Upper lobe of left lung (tissue), 6 donors: ENCODE measurements at regions not wholly inside any gene's neighbourhood (a gene's known extent, or its start where the extent isn't known, plus 50 kb on each side); places are given as distances from the start of the nearest gene placed in this dataset.
"Not testable (repeated sequence)": the region's sequence is repeated elsewhere in the genome, so short reads cannot be mapped to it uniquely, and the experiment has no call there.

Experiments used
- ATAC-seq, 2 donors: fragments of 200-7000 bp; cut with Tn5 transposase; one replicate each; pipeline ENCODE4 v1.9.1; 2022; ENCODE audit warnings: mild to moderate bottlenecking in 2 of 2, moderate library complexity in 2 of 2; ENCODE audit not compliant: low FRiP score in 2 of 2
- DNase-seq, 2 donors: peaks; one replicate each; pipeline ENCODE4 v3.0.0-alpha.2; 2019 to 2020
- H3K27ac ChIP-seq, 4 donors: fragments of 200-600 bp; sonication (generic); one replicate each; pipeline ENCODE4 v1.5.1; 2016 to 2019
- H3K27me3 ChIP-seq, 4 donors: fragments of 200-600 bp; sonication (generic); one replicate each; pipeline ENCODE4 v1.5.1; 2017 to 2019
- H3K36me3 ChIP-seq, 4 donors: fragments of 200-600 bp; sonication (generic); one replicate each; pipeline ENCODE4 v1.5.1; 2016 to 2019
- H3K4me1 ChIP-seq, 4 donors: fragments of 200-600 bp; sonication (generic); one replicate each; pipeline ENCODE4 v1.5.1; 2018 to 2019
- H3K4me3 ChIP-seq, 4 donors: fragments of 200-600 bp; sonication (generic); one replicate each; pipeline ENCODE4 v1.5.1; 2017 to 2019; ENCODE audit warnings: mild to moderate bottlenecking in 2 of 4, moderate library complexity in 1 of 4
- H3K9me3 ChIP-seq, 4 donors: fragments of 200-600 bp; sonication (generic); one replicate each; pipeline ENCODE4 v1.5.1; 2018 to 2019
- EP300 ChIP-seq, 4 donors: sonication (generic); formaldehyde crosslinking; IDR thresholded peaks; one replicate each; pipeline ENCODE4 v1.5.1; 2017; ENCODE audit warnings: antibody characterized with exemption in 4 of 4, control low read depth in 2 of 4
- POLR2A ChIP-seq, 4 donors: fragments of 450-650 bp; IDR thresholded peaks; one replicate each; pipeline ENCODE4 v1.5.1; 2016 to 2017; ENCODE audit warnings: antibody characterized with exemption in 4 of 4, mild to moderate bottlenecking in 2 of 4
- POLR2AphosphoS5 ChIP-seq, 2 donors: sonication (generic); formaldehyde crosslinking; IDR thresholded peaks; one replicate each; pipeline ENCODE4 v1.5.1; 2017; ENCODE audit warnings: antibody characterized with exemption in 2 of 2
- WGBS, 2 donors: methylation state at CpG; one replicate each; pipeline ENCODE4 v1.1.5; 2017 to 2018; 5-methylcytosine and 5-hydroxymethylcytosine counted together
- TF ChIP-seq, protein P1 (sequence below), 6 experiments: fragments of 450-650 bp in 4 of 6; fragments of 200-600 bp in 2 of 6; sonication (generic) in 2 of 6; IDR thresholded peaks; one replicate each; pipeline ENCODE4 v1.5.1; 2016 to 2019; ENCODE audit warnings: antibody characterized with exemption in 6 of 6
- donor health status: DM: no; HTN: no; CAD: no; lungs with moderate emphysema.
- donor health status: DM: no; HTN: yes; CAD: no; lungs with severe emphysema.

DNA sequence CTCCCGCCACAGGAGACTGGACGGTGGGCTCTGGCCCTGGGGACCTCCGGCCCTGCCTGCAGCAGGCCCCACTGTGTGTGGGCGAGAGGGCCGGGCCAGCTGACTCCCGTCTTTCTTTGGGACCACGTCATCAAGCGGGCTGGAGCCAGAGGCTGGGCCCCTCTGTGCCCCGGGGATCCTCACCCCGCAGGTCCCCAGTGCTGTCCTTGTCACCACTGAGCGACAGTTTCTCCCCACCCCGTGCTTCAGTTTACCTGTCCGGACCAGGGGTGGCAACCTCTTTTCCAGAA is 181.9 kb upstream of the ZNF469 start:
- 66 to 89% methylated on average over 6 to 10 of the region's 13 CpGs for WGBS, 2 donors
- no peak overlapping the region for H3K4me3 ChIP-seq
- no peaks in the 10 kb centered on the region for H3K4me1 ChIP-seq
- no peaks in the 10 kb centered on the region for H3K9me3 ChIP-seq
- DNase-seq: no peak
- no peaks in the 10 kb centered on the region for H3K27me3 ChIP-seq
- H3K36me3 ChIP-seq: no peaks in the 10 kb centered on the region
- TF ChIP-seq, protein P1, sequence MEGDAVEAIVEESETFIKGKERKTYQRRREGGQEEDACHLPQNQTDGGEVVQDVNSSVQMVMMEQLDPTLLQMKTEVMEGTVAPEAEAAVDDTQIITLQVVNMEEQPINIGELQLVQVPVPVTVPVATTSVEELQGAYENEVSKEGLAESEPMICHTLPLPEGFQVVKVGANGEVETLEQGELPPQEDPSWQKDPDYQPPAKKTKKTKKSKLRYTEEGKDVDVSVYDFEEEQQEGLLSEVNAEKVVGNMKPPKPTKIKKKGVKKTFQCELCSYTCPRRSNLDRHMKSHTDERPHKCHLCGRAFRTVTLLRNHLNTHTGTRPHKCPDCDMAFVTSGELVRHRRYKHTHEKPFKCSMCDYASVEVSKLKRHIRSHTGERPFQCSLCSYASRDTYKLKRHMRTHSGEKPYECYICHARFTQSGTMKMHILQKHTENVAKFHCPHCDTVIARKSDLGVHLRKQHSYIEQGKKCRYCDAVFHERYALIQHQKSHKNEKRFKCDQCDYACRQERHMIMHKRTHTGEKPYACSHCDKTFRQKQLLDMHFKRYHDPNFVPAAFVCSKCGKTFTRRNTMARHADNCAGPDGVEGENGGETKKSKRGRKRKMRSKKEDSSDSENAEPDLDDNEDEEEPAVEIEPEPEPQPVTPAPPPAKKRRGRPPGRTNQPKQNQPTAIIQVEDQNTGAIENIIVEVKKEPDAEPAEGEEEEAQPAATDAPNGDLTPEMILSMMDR (IDR thresholded peaks at IDR 0.05): no peak
- TF ChIP-seq POLR2AphosphoS5 (IDR thresholded peaks at IDR 0.05) (no peak), EP300 (IDR thresholded peaks at IDR 0.05) (no peak), POLR2A (IDR thresholded peaks at IDR 0.05) (no peak)
- no peak overlapping the region for H3K27ac ChIP-seq
- ATAC-seq: no peak

DNA sequence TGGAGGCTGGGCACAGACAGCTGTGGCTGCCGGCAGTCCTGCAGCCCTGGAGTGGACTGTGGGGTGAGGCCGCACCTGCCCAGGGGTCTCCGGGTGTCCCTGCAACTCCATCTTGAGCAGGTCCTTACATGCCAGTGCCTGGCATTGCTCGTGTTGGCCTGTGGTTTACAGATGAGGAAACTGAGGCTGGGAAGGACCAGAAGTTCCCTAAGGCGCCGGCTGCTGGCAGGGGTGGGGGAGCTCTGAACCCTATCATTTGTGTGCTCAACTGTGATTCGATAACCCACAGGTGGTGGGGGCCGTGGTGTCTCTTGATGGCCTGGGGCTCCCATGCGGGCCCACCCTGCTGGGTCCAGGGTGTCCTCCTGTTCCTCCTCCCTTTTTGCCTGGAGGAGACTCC is 181.1 kb upstream of the ZNF469 start:
- not testable (repeated sequence) for DNase-seq, H3K27ac ChIP-seq, H3K9me3 ChIP-seq, H3K27me3 ChIP-seq, H3K4me3 ChIP-seq, ATAC-seq, H3K36me3 ChIP-seq, H3K4me1 ChIP-seq
- 74 to 76% methylated on average over 4 to 9 of the region's 9 CpGs for WGBS, 2 donors

DNA sequence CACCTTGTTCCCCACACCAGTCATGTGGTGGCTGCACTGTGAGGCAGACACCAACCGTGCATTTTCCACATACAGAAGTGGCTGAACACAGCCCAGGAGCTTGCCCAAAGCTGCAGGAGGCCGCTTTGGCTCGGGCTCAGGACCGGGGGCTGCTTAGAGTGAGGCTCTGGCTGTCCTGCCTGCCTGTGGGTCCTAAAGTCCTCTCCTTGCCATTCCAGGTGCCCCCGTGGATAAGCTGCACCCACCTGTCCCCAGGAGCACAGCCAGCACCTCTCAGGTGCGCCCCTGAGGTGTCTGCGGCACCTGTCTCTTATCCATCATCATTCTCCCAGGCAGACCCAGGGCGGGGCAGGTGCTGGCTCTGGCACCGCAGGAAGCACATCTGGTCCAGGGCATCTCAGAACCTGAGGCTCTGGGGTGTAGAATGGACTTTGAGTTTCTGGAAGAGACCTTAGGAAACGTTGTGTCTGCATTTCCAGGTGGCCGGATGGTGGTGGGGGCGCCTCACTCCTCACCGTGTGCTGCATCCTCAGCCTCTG is 180.5 kb upstream of the ZNF469 start:
- Histone ChIP-seq H3K4me3 (no peak overlapping the region), H3K27ac (no peak overlapping the region), H3K27me3 (no peaks in the 10 kb centered on the region), H3K36me3 (no peaks in the 10 kb centered on the region), H3K4me1 (no peaks in the 10 kb centered on the region), H3K9me3 (no peaks in the 10 kb centered on the region)
- TF ChIP-seq POLR2A (IDR thresholded peaks at IDR 0.05) (no peak), POLR2AphosphoS5 (IDR thresholded peaks at IDR 0.05) (no peak), EP300 (IDR thresholded peaks at IDR 0.05) (no peak)
- TF ChIP-seq, protein P1 (IDR thresholded peaks at IDR 0.05): no peak
- WGBS, 2 donors: 57 to 75% methylated on average over 4 to 13 of the region's 13 CpGs
- ATAC-seq (no peak), DNase-seq (no peak)

DNA sequence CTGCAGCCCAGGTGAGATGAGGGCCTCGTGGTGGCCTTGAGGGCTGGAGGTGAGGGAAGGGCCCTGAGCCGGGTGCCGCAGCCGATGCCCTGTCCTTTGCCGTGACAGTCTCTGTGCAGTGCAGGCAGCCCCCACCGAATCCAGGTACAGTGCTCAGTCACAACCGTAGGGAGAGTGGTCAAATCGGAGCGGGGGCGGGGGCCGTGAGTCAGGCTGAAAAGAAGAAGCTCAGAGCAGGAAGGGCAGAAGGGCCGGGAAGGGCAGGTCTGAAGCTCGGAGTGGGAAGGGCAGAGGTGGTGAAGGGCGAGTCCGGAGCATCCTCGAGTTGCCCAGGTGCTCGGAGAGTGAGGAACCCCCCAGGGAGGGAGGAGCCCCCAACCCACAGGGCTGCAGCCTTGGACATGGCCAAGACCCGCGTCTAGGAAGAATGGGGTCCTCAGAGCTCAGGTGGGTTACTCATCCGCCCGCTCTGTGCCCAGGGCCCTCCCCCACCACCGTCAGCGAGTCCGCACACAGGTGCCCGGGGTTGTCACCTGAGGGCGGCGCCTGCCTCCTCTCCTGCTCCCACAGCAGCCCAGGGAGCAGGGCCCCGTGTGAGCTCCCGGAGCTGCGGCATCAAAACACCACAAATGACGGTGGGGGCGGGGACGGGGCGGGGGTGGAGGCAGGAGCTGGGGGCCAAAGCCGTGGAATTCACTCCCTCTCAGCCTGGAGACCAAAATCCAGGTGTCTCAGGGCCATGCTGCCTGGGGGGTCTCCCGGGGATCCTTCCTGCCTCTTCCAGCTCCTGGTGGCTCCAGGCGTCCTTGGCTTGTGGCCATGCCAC is 179.7 kb upstream of the ZNF469 start:
- not testable (repeated sequence) for ATAC-seq, H3K36me3 ChIP-seq, H3K27ac ChIP-seq, H3K9me3 ChIP-seq, DNase-seq, H3K4me3 ChIP-seq, H3K4me1 ChIP-seq, H3K27me3 ChIP-seq
- WGBS, 2 donors: 86% methylated on average over 17 to 31 of the region's 37 CpGs

DNA sequence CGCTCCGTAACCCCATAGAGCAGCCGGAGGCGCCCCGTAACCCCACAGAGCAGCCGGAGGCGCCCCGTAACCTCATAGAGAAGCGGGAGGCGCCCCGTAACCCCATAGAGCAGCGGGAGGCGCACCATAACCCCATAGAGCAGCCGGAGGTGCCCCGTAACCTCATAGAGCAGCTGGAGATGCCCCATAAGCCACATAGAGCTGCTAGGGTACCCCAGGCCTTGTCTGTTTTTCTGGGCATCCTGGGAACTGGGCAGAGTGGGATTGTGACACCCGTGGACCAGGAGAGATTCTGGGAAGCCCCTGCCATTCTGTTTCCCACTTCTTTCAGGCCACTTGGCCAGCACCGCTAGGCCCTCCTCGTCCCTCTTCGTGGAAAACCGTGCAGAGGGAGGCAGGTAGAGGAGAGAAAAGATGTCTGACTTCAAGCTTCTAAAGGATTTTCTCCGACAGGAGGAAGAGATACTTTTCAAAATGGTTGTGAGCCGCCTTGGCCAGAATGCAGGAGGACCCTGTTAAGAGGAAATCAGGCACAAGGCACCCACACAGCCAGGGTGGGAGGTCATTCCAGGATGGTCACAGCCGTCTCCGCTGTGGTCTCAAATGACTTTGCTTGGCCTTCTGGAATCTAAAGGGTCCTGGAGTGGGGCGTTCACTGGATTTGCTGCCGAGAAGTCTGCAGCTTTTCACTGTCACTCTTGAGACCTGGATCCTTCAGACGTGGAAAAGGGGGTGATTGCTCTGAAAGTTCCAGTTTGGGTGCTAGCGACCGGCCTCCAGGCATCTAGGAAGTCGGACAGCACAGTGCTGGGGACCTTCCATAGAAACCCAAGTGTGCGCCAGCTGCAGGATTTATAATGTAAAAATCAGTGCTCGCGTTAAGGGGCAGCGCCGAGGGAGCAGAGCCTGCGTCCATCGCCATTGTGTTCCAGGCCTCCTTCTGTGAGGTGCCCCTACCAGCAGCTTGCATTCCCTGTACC is 178.3 kb upstream of the ZNF469 start:
- H3K27ac ChIP-seq, ATAC-seq, DNase-seq, H3K9me3 ChIP-seq, H3K36me3 ChIP-seq, H3K4me1 ChIP-seq, H3K4me3 ChIP-seq, H3K27me3 ChIP-seq: not testable (repeated sequence)
- 85 to 86% methylated on average over 26 to 36 of the region's 37 CpGs for WGBS, 2 donors

DNA sequence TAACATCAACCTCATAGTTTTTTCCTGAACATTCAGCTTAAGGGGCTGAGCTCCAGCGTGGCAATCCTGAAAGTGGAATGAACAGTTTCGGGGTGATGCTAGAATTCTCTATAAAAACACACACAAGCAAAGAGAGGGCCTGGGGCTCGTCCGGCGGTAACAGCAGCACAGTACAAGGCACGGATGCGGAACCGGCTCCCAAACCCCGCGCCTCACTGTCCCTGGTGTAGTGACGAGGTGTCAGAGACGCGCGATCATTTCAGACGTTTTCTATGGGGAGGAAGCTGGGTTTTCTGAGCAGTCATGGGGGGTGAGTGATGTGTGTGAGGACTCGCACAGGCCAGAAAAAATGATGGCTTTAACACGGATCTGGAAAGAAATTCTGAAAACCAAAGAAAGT is 177.3 kb upstream of the ZNF469 start:
- not testable (repeated sequence) for H3K4me1 ChIP-seq, H3K36me3 ChIP-seq

DNA sequence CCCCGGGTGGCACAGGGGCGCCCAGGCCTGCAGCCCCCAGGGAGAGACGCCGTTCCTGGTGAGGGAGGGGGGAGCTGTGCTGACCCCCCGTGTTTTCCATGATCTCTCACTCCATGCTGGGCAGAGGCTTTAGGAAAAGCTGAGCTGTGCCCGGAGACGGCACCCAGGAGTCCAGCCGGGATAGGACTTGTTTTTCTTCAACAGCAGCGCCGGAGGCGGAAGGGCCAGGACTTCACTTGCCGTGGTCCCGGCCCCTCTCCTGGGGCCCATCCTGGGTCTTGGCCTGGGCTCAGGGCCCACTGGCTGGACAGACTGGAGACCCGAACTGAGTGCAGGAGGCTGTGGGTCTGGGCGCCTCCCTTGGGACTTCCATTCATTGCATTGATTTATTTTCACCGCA is 176.8 kb upstream of the ZNF469 start:
- 84% methylated on average over 5 to 11 of the region's 16 CpGs for WGBS, 2 donors

More for the DNA sequence above, 177.3 kb upstream of the ZNF469 start:
- H3K27me3 ChIP-seq, H3K4me3 ChIP-seq, H3K27ac ChIP-seq, H3K9me3 ChIP-seq, DNase-seq: not testable (repeated sequence)
- peak in 1 of 2 donors; percentile 12 for ATAC-seq
- 84 to 89% methylated on average over 15 to 17 of the region's 17 CpGs for WGBS, 2 donors

DNA sequence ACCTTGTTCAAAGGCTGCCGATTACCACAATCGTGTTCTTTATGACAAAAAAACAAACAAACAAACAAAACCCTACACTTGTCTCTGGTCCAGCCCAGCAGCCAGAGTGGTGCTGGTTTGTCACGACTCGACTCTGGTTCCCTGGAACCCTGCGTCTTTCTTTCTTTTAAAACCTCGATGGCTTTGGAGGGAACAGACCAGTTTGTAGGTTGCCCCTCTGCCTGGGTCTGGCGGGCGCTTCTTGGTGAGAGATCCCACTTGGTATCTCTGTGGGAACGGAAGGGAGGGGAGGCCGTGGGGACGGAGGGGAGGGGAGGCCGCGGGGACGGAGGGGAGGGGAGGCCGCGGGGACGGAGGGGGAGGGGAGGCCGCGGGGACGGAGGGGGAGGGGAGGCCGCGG is 176.2 kb upstream of the ZNF469 start:
- H3K36me3 ChIP-seq: not testable (repeated sequence)

More for the DNA sequence above, 176.8 kb upstream of the ZNF469 start:
- H3K27ac ChIP-seq, DNase-seq, H3K4me3 ChIP-seq, H3K4me1 ChIP-seq, H3K27me3 ChIP-seq, H3K9me3 ChIP-seq, H3K36me3 ChIP-seq: not testable (repeated sequence)
- ATAC-seq: peak in 1 of 2 donors; percentile 20

More for the DNA sequence above, 176.2 kb upstream of the ZNF469 start:
- not testable (repeated sequence) for DNase-seq, H3K27ac ChIP-seq, H3K27me3 ChIP-seq, H3K4me1 ChIP-seq, H3K9me3 ChIP-seq, ATAC-seq, H3K4me3 ChIP-seq
- 90 to 93% methylated on average over 8 to 10 of the region's 22 CpGs for WGBS, 2 donors
